Fibroblast of mammary gland (primary cell): ENCODE measurements at regions not wholly inside any gene's neighbourhood (a gene's known extent, or its start where the extent isn't known, plus 50 kb on each side); places are given as distances from the start of the nearest gene placed in this dataset.
A peak's percentile ranks its signal among the peaks of the same experiment; 100 is the strongest.

Experiments used
- DNase-seq: peaks from one replicate; pipeline ENCODE4 v3.0.0-alpha.2; 2010; ENCODE audit warnings: low read depth
- H3K4me3 ChIP-seq: 2 replicates; pipeline ENCODE4 v1.5.1; 2011; ENCODE audit warnings: low read depth, mild to moderate bottlenecking, low read length, moderate library complexity; ENCODE audit not compliant: control insufficient read depth
- CTCF ChIP-seq: conservative IDR thresholded peaks from 2 replicates; pipeline ENCODE4 v1.5.1; 2011; ENCODE audit warnings: low read depth, low read length, inconsistent platforms; ENCODE audit not compliant: control insufficient read depth, insufficient read depth

DNA sequence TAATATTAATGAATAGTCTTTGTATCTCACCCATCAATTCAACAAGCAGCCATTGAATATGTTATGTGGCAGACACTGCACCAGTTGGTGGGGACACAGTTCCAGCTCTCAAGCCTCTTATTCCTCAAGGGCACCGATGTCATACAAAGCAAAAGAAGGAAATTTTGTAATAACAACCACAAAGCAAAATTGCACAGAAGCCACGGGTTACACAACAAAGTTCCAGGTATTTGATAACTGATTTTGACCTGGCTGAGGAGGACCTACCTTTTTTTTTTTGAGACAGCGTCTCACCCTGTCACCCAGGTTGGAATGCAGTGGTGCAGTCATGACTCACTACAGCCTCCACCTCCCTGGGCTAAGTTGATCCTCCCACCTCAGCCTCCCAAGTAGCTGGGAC lies 266.7 kb downstream of the FOXO1 start:
- H3K4me3 ChIP-seq: no peak overlapping the region
- DNase-seq: no peak
- no peak for TF ChIP-seq CTCF

DNA sequence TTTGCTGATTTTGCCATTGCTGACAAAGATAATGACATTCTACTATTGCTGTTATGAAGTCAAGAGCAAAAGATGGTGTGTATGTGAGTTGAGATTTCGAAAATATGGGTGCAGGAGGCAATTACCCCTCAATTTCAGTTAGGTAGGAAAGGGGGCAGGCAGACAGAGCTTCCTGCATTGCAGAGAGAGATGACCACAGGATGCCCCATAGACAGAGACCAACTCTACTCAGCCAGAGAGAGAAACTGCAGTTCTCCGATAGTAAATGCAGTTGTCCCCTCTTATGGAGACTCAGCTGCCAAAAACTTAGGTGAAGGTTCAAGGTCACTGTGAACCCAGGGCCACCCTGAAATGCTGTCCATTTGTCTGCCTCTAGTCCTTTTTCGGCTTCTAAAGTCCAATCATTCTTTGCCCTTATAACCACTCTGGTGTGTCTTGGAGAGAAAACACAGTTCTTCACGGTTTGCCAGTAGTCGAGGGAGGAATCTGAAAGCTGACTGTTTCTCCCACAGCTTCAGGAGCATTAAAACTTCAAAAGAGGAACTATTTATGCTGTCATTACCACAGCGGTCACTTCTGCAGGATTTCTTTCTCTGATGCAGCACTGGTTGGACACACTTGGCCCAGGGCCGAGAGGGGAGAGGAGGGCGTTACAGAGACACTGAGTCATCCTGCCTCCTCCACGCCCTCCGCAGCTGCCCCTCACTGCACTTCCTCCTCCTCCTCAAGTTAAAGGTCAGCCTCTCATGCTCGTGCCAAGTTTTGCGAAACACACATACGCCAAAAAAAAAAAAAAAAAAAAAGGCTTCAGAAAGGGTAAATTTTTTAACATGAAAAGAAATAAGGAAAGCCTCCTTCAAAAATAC lies 264.3 kb downstream of the FOXO1 start:
- H3K4me3 ChIP-seq: no peak overlapping the region
- DNase-seq: peak; percentile 99
- no peak for TF ChIP-seq CTCF

GRCh38 chr13:40402931-40403431 lies 263.5 kb downstream of the FOXO1 start:
- no peak for TF ChIP-seq CTCF
- H3K4me3 ChIP-seq: no peak overlapping the region
- peak; percentile 71 for DNase-seq

DNA sequence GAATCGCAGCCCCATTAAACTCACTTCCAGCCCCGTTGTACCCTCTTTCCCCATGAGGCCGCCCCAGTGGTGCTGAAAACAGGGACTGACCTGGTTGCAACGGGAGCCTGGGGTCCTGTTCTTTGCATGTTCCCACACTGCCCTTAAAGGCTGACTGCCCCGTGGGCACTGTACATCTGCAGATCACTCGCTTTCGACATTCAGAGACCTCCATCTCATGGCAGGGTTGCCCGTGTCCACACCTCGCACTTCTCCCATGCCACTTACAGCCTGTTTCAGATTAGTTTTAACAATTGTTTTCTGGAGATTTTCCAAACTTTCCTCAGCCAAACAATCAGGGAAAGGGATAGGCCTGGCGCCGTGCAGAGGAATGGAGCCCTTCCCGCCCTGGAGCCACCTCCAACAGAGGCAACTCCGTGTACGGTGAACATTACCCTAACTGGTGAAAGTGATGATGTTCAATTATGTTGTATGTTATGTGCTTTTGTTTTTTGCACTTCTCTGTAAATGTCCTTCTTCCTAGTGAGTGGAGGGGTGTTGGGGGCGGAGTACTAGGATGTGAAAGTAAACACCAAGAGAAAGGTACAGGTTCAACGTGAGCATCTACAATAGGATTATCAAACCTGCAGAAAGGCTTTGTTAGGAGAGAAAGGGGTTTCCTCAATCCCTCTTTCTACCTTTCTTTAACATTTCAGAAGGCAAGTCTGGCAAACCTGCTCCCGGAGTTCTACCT lies 262.8 kb downstream of the FOXO1 start:
- no peak for DNase-seq
- H3K4me3 ChIP-seq: no peak overlapping the region
- no peak for TF ChIP-seq CTCF

DNA sequence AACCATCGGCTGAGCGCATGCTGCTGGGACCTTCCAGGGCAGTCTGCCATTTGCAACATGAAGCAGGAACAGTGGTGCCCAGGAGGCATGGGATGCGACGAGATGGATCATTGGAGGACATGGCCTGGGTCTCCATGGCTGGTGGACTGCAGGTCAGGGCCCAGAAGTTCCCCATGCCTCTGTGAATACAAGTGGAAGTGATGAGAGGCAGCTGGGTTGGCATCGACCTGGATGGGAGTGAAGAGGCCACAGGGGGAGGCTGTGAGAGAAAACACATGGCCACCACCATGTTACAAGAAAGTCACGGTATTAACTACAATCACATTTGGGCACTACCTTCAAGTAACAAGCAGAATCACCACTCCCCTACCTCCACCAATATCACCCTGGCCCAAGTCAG lies 262.0 kb downstream of the FOXO1 start:
- no peak overlapping the region for H3K4me3 ChIP-seq
- TF ChIP-seq CTCF: no peak
- no peak for DNase-seq

DNA sequence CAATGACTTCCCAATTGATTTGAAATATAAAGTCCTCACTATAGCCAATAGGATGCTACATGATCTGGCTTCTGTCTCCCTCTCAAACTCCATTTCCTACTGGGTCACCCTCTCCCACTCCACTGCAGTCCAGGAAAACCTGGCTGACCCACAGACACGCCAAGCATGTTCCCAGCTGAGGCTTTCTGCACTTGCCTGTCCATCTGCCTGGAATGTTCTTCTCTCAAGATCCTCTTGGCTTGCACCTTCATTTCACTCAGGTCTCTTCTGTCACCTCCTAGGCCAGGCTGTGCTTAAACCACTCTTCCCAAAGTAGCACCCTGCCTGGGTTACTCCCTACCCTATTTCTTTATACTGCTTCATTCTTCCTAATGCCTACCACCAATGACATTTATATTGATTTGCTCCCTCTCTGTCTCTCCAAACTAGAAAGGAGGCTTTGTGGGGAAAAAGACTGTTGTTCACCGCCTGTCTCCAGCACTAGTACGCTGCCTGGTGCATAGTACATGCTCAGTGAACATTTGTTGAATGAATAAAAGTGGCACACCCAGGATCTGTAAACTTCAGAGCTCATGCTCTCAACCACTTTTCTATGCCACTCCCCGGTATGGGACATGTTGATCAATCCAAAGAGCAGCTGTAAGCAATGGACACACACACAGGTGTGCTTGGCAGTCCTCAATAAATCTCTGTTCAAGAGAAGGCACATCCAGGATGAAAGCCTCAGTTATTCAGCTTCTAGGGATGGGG lies 261.3 kb downstream of the FOXO1 start:
- TF ChIP-seq CTCF: no peak
- no peak overlapping the region for H3K4me3 ChIP-seq
- DNase-seq: no peak
